Activated naive CD8-positive, alpha-beta T cell treated with anti-CD3 and anti-CD28 coated beads, Interleukin-2, amount 50 U/mL, for 24 hours (primary cell): ENCODE measurements at regions not wholly inside any gene's neighbourhood (a gene's known extent, or its start where the extent isn't known, plus 50 kb on each side); places are given as distances from the start of the nearest gene placed in this dataset.

ENCODE experiments used
- ATAC-seq: fragments of 150-1000 bp; cut with Tn5 transposase; one replicate; pipeline ENCODE4 v1.10.0; 2021
- DNase-seq: peaks from one replicate; pipeline ENCODE4 v3.0.0; 2021
- H3K27ac Mint-ChIP-seq: one replicate; pipeline ENCODE4 v1.8.0; 2021; ENCODE audit warnings: mild to moderate bottlenecking, mixed read lengths
- H3K27me3 Mint-ChIP-seq: one replicate; pipeline ENCODE4 v1.8.0; 2021; ENCODE audit warnings: mixed read lengths
- H3K36me3 Mint-ChIP-seq: one replicate; pipeline ENCODE4 v1.8.0; 2021; ENCODE audit warnings: low read depth, mixed read lengths
- H3K4me1 Mint-ChIP-seq: one replicate; pipeline ENCODE4 v1.8.0; 2021; ENCODE audit warnings: mixed read lengths
- H3K4me3 Mint-ChIP-seq: one replicate; pipeline ENCODE4 v1.8.0; 2021; ENCODE audit warnings: mild to moderate bottlenecking, moderate library complexity, mixed read lengths
- H3K9me3 Mint-ChIP-seq: one replicate; pipeline ENCODE4 v1.8.0; 2021; ENCODE audit warnings: mixed read lengths

DNA sequence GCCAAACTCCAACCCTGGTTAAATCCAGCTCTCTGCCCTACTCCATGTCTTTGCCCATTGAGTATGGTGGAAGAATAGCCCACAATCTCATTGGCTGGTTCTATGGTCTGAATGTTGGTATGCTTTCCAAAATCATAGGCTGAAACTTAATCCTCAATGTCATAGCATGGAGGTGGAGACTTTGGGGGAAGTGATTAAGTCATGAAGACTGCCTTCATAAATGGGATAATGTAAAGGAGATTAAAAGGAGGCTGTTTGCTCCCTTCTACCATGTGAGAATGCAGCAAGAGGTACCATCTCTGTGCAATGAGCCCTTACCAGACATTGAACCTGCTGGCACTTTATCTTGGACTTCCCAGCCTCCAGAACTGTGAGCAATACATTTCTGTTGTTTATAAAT, 54.4 kb upstream of the FDX1 start:
- Mint-ChIP-seq H3K9me3 (no peaks in the 10 kb centered on the region), H3K4me3 (no peak overlapping the region), H3K36me3 (no peaks in the 10 kb centered on the region), H3K27me3 (peaks cover 3% of the 10 kb centered on the region), H3K27ac (no peak overlapping the region), H3K4me1 (peaks cover 15% of the 10 kb centered on the region)
- DNase-seq (no peak), ATAC-seq (no peak)

DNA sequence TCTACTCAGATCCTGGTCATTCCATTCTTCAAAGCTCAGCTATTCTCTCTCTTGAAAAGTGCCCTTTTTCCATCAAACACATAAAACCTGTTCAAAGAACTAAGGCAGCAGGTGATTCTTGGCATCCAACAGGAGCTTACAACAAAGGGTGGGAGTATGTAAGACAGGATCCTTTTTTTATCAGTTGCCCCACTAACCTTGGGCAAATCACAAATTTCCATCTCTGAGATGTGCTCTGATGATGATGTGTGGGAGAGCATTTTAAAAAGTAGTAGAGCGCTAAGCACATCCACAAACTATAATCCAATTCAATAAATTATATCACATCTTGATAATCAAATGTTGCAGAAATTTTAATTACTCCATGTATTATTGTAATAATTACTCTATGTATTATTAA, 53.7 kb upstream of the FDX1 start:
- Mint-ChIP-seq H3K36me3 (no peaks in the 10 kb centered on the region), H3K4me1 (peaks cover 15% of the 10 kb centered on the region), H3K27ac (no peak overlapping the region), H3K4me3 (no peak overlapping the region), H3K9me3 (no peaks in the 10 kb centered on the region), H3K27me3 (peaks cover 3% of the 10 kb centered on the region)
- ATAC-seq (no peak), DNase-seq (no peak)

DNA sequence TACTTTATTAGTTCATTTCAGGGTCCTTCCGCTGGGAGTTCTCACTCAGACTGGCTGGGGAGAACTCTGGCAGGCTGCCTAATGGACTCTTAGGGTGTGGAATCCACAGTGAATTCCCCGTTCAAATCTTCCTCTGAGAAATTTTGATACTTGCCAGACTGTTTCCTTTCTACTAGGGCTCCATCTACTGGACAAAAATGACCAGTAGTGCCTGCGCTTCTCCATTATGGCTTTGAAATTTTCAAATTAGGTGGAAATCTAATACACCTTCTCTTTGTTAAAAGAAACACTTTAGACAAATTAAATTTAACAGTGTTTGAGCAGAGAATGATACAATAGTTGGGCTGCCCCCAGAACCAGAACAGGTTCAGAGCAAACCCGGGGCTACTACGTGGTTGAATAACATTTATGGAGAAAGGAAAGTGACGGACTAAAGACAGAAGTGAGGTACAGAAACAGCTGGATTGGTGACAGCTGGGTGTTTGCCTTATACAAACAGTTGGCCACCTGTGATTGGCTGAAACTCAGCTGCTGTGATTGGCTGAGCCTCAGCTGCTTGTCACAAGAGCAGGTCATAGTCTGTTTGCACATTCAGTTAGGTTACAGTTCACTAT, 52.9 kb upstream of the FDX1 start:
- no peak overlapping the region for H3K27ac Mint-ChIP-seq
- ATAC-seq (peak; percentile 44), DNase-seq (peak; percentile 24)
- H3K9me3 Mint-ChIP-seq = no peaks in the 10 kb centered on the region
- no peaks in the 10 kb centered on the region for H3K36me3 Mint-ChIP-seq
- H3K27me3 Mint-ChIP-seq = peaks cover 3% of the 10 kb centered on the region
- H3K4me1 Mint-ChIP-seq = peaks cover 15% of the 10 kb centered on the region
- no peak overlapping the region for H3K4me3 Mint-ChIP-seq

DNA sequence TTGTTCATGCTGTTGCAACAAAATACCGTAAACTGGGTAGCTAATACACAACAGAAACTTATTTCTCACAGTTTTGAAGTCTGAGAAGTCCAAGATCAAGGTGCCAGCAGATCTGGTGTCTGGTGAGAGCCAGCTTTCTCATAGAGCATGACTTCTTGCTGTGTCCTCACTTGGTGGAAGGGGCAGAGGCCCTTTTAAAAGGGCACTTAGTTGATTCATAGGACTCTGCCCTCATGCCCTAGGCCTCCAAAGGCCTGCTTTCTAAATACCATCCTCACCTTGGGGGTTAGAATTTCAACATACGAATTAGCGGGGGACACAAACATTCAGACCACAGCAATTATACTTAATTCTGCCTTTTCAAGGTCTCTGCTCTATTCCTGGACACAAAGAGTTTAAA, 52.3 kb upstream of the FDX1 start:
- H3K4me1 Mint-ChIP-seq = peaks cover 15% of the 10 kb centered on the region
- no peaks in the 10 kb centered on the region for H3K9me3 Mint-ChIP-seq
- H3K27ac Mint-ChIP-seq = no peak overlapping the region
- peaks cover 3% of the 10 kb centered on the region for H3K27me3 Mint-ChIP-seq
- H3K36me3 Mint-ChIP-seq = no peaks in the 10 kb centered on the region
- no peak overlapping the region for H3K4me3 Mint-ChIP-seq
- no peak for DNase-seq
- ATAC-seq = no peak

DNA sequence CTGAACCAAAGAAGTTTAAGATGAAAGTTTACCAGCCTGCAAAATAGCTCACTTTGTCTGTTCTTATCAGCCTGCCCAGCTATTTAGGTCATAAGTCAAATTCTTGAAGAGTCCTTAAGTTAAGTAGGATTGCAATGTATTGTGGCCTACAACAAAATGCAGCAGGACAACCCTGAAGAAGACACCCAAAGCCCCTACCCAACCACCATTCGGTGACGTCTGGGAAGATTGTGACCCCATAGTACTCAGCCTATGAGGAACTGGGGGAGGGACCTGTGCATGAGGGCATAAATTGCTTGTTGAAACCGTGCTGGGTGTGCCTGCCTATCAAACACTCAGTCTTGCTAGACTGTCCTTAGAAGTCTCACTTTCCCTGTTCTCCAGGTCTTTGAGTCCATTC, 50.5 kb upstream of the FDX1 start:
- peaks cover 6% of the 10 kb centered on the region for H3K4me1 Mint-ChIP-seq
- no peak overlapping the region for H3K27ac Mint-ChIP-seq
- no peak overlapping the region for H3K4me3 Mint-ChIP-seq
- no peak for DNase-seq
- no peak for ATAC-seq
- no peaks in the 10 kb centered on the region for H3K9me3 Mint-ChIP-seq
- H3K36me3 Mint-ChIP-seq = no peaks in the 10 kb centered on the region
- H3K27me3 Mint-ChIP-seq = peaks cover 3% of the 10 kb centered on the region

DNA sequence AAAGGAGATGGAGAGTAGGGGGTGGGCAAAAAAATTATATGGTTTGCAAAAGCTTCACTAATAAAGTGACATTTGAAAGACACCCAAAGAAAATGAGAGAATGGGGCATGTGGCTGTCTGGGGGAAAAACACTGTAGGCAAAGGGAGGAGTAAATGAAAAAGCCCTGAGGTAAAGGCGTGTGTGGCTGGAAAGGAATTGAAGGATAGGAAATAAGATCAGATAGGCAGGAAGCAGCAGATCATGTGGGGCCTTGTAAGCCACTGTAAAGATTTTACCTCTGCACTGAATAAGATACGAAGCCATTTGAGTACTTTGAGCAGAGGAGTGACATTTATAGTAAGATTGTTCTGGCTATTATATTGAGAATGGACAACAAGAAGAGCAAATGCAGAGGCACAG, 49.8 kb upstream of the FDX1 start:
- H3K27me3 Mint-ChIP-seq = peaks cover 3% of the 10 kb centered on the region
- no peak for DNase-seq
- no peak overlapping the region for H3K4me3 Mint-ChIP-seq
- H3K27ac Mint-ChIP-seq = no peak overlapping the region
- no peaks in the 10 kb centered on the region for H3K36me3 Mint-ChIP-seq
- no peak for ATAC-seq
- H3K9me3 Mint-ChIP-seq = no peaks in the 10 kb centered on the region
- peaks cover 6% of the 10 kb centered on the region for H3K4me1 Mint-ChIP-seq
